ENCODE measurements at regions not wholly inside any gene's neighbourhood (a gene's known extent, or its start where the extent isn't known, plus 50 kb on each side); places are given as distances from the start of the nearest gene placed in this dataset.

DNA sequence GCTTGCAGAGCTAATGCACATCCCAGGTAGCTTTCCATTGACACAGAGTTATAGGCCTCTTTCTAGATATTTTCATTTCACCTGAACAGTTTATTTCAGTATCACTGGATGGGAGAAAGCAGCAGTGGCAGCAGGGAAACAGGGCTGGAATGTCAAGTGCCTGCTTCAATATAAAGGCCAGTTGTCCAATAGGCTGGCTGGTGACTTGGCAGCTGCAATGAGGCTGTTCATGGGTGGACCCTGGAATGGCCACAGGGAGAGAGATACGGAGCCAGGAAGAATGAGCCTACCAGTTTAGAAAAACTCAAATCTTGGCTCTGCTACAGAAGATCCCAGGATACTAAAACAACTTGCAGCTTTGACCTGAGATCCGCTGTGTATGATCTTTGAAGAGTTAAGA is 185.0 kb downstream of the BCL11A start:
- Mint-ChIP-seq H3K4me1 (ENCODE audit: unreplicated experiment) (peaks cover 26% of the 10 kb centered on the region), H3K27me3 (ENCODE audit: unreplicated experiment) (peaks cover 5% of the 10 kb centered on the region), H3K4me3 (ENCODE audit: unreplicated experiment) (no peak overlapping the region), H3K9me3 (ENCODE audit: unreplicated experiment) (no peaks in the 10 kb centered on the region), H3K27ac (ENCODE audit: unreplicated experiment) (no peak overlapping the region), H3K36me3 (ENCODE audit: low read depth, unreplicated experiment) (no peaks in the 10 kb centered on the region)
- DNase-seq (ENCODE audit: low spot score), result no peak
- TF ChIP-seq, protein P1, sequence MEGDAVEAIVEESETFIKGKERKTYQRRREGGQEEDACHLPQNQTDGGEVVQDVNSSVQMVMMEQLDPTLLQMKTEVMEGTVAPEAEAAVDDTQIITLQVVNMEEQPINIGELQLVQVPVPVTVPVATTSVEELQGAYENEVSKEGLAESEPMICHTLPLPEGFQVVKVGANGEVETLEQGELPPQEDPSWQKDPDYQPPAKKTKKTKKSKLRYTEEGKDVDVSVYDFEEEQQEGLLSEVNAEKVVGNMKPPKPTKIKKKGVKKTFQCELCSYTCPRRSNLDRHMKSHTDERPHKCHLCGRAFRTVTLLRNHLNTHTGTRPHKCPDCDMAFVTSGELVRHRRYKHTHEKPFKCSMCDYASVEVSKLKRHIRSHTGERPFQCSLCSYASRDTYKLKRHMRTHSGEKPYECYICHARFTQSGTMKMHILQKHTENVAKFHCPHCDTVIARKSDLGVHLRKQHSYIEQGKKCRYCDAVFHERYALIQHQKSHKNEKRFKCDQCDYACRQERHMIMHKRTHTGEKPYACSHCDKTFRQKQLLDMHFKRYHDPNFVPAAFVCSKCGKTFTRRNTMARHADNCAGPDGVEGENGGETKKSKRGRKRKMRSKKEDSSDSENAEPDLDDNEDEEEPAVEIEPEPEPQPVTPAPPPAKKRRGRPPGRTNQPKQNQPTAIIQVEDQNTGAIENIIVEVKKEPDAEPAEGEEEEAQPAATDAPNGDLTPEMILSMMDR (IDR thresholded peaks at IDR 0.05; ENCODE audit: unreplicated experiment), result no peak

DNA sequence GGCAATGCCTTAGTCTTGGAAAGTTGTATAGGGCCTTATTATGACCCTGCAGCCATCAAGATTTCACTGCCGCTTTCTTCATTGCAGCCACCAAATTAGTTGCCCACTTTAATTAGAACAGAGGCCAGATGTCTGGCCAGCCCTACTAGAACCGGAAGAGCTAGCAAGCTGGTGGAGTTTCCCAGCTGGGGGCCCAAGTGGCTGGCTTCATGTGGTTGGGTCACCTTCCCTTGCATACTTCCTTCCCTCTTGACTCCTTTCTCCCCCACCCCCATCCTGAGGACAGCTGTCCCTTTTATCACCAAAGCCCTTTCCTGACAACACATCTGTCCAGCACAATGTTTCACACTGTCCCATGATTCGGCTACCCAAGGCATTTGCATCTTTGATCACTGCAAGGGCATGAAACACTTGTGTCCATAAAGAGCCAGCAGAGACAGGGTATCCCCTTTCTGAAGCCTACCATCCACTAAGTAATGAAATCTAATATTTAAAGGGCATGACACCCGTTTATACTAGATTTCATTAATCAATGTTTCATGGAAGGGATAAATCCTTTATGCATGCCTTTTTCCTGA is 187.2 kb downstream of the BCL11A start:
- TF ChIP-seq, protein P1 (IDR thresholded peaks at IDR 0.05; ENCODE audit: unreplicated experiment), result no peak
- peaks cover 6% of the 10 kb centered on the region for H3K27me3 Mint-ChIP-seq (ENCODE audit: unreplicated experiment)
- no peak overlapping the region for H3K4me3 Mint-ChIP-seq (ENCODE audit: unreplicated experiment)
- no peaks in the 10 kb centered on the region for H3K36me3 Mint-ChIP-seq (ENCODE audit: low read depth, unreplicated experiment)
- no peaks in the 10 kb centered on the region for H3K9me3 Mint-ChIP-seq (ENCODE audit: unreplicated experiment)
- peaks cover 21% of the 10 kb centered on the region for H3K4me1 Mint-ChIP-seq (ENCODE audit: unreplicated experiment)
- H3K27ac Mint-ChIP-seq (ENCODE audit: unreplicated experiment), result no peak overlapping the region
- no peak for DNase-seq (ENCODE audit: low spot score)

DNA sequence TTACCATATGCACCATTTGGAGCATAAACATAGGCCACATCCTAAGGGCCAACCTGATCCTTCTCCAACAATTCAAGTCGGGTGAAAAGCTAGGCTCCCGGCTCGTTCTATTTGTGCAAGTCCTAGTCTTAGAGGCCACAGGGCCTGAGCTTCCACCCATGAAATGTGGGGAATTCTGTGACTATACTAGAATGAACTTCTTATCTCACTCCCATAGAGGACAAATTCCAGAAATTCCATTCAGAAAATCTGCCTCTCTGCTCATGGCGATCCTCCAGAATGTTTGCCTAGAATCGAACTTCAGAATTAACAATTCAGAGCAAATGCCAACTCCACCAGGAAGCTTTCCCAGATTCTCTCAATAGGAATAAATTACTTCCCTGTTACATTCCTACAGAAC is 187.9 kb downstream of the BCL11A start:
- DNase-seq (ENCODE audit: low spot score), result no peak
- no peak overlapping the region for H3K27ac Mint-ChIP-seq (ENCODE audit: unreplicated experiment)
- H3K9me3 Mint-ChIP-seq (ENCODE audit: unreplicated experiment), result no peaks in the 10 kb centered on the region
- TF ChIP-seq, protein P1 (IDR thresholded peaks at IDR 0.05; ENCODE audit: unreplicated experiment), result no peak
- no peak overlapping the region for H3K4me3 Mint-ChIP-seq (ENCODE audit: unreplicated experiment)
- peaks cover 6% of the 10 kb centered on the region for H3K27me3 Mint-ChIP-seq (ENCODE audit: unreplicated experiment)
- H3K36me3 Mint-ChIP-seq (ENCODE audit: low read depth, unreplicated experiment), result no peaks in the 10 kb centered on the region
- peaks cover 17% of the 10 kb centered on the region for H3K4me1 Mint-ChIP-seq (ENCODE audit: unreplicated experiment)

DNA sequence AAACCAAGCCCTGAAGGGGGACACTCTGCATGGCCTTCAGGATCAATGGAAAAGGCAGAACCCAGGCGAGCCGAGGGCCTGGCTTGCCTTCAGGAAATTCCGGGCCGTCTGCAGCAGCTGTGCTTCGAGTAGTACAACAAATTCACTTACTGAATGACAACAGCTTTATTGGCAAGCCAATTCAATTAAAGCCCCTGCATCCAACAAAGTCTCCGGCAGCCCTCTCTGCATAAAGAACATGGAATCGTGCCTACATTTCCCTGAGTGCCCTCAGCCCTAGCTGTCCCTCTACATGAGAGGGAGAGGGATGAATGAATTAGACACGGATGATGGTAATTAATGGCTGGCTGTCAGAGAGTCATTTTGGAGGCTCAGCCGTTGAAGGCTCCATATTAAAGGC is 189.0 kb downstream of the BCL11A start:
- peaks cover 14% of the 10 kb centered on the region for H3K4me1 Mint-ChIP-seq (ENCODE audit: unreplicated experiment)

DNA sequence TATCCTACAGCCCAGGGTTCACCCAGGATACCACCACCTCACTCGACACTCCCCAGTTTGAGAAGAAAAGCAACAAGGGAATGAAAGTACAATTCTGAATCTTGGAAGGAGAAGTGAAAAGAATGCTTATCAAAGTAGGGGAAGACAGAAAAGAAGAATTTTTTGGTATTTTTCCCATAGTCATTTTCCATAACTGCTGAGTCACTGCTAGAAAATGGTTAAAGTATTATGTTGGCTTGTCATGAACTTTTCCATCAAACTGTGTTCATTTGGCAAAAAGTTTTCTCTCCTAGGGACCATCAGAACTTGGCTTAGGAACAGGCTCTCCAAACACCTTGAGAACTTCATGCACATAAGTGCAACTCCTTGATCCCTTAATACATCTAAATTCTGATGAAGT is 192.0 kb downstream of the BCL11A start:
- Mint-ChIP-seq H3K4me3 (ENCODE audit: unreplicated experiment) (no peak overlapping the region), H3K27ac (ENCODE audit: unreplicated experiment) (no peak overlapping the region), H3K36me3 (ENCODE audit: low read depth, unreplicated experiment) (no peaks in the 10 kb centered on the region), H3K27me3 (ENCODE audit: unreplicated experiment) (peaks cover 5% of the 10 kb centered on the region), H3K4me1 (ENCODE audit: unreplicated experiment) (peaks cover 18% of the 10 kb centered on the region), H3K9me3 (ENCODE audit: unreplicated experiment) (no peaks in the 10 kb centered on the region)
- DNase-seq (ENCODE audit: low spot score), result no peak
- TF ChIP-seq, protein P1 (IDR thresholded peaks at IDR 0.05; ENCODE audit: unreplicated experiment), result no peak

More for the DNA sequence above, 189.0 kb downstream of the BCL11A start:
- H3K9me3 Mint-ChIP-seq (ENCODE audit: unreplicated experiment), result no peaks in the 10 kb centered on the region
- no peak overlapping the region for H3K27ac Mint-ChIP-seq (ENCODE audit: unreplicated experiment)
- no peaks in the 10 kb centered on the region for H3K36me3 Mint-ChIP-seq (ENCODE audit: low read depth, unreplicated experiment)
- H3K27me3 Mint-ChIP-seq (ENCODE audit: unreplicated experiment), result peaks cover 6% of the 10 kb centered on the region
- no peak for DNase-seq (ENCODE audit: low spot score)
- TF ChIP-seq, protein P1 (IDR thresholded peaks at IDR 0.05; ENCODE audit: unreplicated experiment), result no peak
- no peak overlapping the region for H3K4me3 Mint-ChIP-seq (ENCODE audit: unreplicated experiment)
